GM19238 (cell line): ENCODE measurements at regions not wholly inside any gene's neighbourhood (a gene's known extent, or its start where the extent isn't known, plus 50 kb on each side); places are given as distances from the start of the nearest gene placed in this dataset.
"Not testable (repeated sequence)": the region's sequence is repeated elsewhere in the genome, so short reads cannot be mapped to it uniquely, and the experiment has no call there.

Source experiments
- DNase-seq: peaks from one replicate; pipeline ENCODE4 v3.0.0; 2011; ENCODE audit warnings: low spot score; ENCODE audit not compliant: insufficient read length

DNA sequence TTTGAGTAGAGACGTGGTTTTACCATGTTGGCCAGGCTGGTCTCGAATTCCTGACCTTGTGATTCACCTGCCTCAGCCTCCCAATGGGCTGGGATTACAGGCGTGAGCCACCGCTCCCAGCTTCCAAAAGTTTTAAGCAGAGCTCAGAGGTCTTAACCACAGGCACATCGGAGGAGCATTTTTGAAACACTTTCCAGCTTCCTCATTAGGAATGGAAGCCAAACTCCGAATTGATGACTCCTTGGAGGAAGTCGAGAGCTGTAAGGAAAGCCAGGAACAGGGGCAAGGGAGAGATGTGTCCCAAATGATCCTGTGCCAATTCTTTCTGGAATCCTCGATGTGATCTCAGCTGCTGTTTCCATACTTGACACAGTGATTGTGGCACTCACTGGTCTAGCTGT lies 56.2 kb upstream of the CCZ1B start:
- not testable (repeated sequence) for DNase-seq

DNA sequence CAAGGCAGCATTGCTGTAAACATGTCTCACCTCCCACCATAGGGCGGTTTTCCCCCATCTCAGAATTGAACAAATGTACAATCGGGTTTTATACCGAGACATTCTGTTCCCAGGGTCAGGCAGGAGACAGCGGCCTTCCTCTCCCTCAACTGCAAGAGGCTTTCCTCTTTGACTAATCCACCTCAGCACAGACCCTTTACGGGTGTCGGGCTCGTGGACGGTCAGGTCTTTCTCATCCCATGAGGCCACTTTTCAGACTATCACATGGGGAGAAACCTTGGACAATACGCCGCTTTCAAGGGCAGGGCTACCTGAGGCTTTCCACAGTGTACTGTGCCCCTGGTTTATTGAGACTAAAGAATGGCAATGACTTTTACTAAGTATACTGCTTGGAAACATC lies 57.7 kb upstream of the CCZ1B start:
- DNase-seq, result not testable (repeated sequence)

DNA sequence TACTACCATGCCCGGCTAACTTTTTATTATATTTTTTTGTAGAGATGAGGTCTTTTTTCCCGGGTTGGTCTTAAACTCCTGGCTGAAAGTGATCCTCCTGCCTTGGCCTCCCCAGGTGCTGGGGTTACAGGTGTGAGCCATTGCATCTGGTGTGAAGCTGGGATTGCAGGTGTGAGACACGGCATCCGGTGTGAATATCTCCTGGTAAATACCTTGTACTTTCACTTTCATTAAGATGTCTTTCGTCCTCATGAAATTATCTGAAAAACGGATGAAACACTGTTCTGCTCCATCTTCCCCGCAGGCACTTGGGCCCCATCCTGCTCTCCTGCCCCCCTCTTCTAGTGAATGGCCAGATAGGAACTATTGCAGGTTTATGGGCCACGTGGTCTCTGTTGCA lies 60.1 kb upstream of the CCZ1B start:
- DNase-seq, result no peak

GRCh38 chr7:6888267-6889045 lies 62.4 kb upstream of the CCZ1B start:
- DNase-seq, result not testable (repeated sequence)

DNA sequence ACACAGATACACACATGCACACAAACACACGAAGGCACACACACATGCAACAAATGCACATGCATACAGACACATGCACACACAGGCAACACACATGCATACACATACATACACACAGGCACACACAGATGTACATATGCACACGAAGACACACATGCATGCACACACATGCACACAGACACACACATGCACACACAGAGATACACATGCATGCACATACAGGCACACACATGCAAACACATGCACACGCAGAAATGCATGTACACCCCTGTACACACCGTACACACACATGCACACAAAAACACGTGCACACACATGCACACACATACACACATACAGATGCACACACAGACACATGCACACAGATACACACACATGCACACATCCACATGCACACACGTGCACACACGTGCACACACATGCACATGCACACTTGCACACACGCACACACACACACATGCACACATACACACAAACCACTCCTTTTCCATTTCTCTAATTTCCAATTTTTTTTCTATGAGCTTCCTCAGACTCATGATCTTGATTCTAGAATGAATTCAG lies 63.3 kb upstream of the CCZ1B start:
- DNase-seq, result no peak

GRCh38 chr7:6902097-6902518 lies 76.0 kb upstream of the CCZ1B start:
- not testable (repeated sequence) for DNase-seq

DNA sequence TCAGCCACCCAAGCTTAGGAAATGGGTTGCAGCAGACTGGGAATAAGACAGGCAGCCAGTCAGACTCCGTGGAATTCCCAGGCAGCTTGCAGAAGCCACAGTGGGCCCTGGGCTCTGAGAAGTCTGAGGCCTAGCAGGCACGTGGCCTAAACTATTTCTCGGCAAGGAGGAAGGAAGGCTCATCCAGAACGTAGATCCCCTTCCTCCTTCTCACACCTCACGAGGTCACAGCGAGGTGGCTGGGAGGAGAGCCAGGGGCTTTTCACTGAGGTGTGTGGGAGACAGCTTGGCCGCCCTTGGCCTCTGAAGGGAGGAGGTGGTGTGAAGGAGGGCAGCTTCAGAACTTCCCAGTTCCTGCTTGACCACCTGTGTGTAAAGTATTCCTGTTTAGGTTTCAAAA lies 77.2 kb upstream of the CCZ1B start:
- not testable (repeated sequence) for DNase-seq

GRCh38 chr7:6903792-6904191 lies 77.7 kb upstream of the CCZ1B start:
- DNase-seq, result not testable (repeated sequence)

GRCh38 chr7:6917258-6917657 lies 91.2 kb upstream of the CCZ1B start:
- no peak for DNase-seq

- DNase-seq, result not testable (repeated sequence)
Observed at GRCh38 chr7:6919169-6919568, 93.1 kb upstream of the CCZ1B start.

- not testable (repeated sequence) for DNase-seq
Observed at GRCh38 chr7:6924523-6924922, 98.4 kb upstream of the CCZ1B start.

DNA sequence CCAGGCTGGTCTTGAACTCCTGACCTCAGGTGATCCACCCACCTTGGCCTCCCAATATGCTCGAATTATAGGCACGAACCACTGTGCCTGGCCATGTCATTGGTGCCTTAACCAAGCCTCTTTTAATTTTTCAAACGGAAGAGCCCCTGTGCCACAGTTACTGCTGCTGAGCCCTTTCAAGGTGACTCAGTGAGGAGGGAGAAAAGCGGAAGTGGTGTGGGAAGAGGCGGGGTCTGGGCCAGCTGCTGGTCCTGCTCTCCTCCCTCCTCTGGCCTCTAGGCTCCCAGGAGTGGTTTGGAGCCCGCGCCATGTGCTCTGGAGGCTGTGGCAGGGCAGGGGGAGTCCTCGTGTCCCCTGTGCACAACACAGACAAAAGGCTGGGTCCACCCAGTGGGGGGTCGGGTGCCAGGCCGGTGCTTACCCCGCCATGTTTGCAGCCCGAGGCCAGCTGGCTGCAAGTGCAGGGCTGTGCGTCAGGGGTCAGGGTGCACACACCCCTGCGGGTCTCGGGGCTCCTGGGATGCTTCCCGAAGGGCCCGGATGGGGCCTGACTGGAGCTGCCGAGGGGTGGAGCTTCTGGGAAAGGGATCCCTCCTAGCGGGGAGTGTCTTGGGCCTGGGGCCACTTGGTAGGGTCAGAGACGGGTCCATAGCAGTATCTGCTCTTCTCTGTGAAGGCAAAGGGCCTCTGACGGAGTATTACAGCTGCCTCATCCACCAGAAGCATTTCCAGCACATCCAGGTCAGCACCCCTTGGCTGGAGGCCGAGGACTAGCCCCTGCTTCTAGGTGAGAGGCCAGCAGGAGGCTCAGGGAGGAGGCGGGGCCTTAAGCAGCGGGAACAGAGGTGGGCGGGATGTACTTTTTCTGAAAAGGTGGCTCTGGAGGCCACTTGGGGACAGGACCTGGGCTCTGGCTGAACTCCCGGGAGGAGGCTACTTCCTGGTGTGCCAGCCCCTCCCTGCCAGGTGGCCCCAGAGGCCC lies 100.4 kb upstream of the CCZ1B start:
- DNase-seq, result not testable (repeated sequence)

- DNase-seq, result not testable (repeated sequence)
Observed at GRCh38 chr7:6927643-6928042, 101.6 kb upstream of the CCZ1B start.

DNA sequence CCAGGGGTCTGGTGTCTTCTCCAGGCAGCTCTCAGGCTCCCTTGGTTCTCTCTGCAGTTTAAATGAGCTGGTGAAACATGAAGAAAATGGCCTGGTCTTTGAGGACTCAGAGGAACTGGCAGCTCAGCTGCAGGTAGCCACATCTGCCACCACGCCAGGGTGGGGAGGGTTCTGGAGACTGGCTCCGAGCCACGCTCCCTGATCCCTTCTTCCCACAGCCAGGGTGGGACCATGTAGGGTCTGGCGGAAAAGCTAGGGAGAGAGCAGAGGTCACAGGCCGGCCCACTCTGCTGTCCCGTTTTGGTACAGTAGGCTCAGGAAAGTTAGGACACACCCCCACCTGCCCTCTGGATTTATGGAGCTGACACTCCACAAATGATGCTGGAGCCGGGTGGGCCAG lies 103.5 kb upstream of the CCZ1B start:
- not testable (repeated sequence) for DNase-seq

GRCh38 chr7:6930081-6930635 lies 104.1 kb upstream of the CCZ1B start:
- not testable (repeated sequence) for DNase-seq

DNA sequence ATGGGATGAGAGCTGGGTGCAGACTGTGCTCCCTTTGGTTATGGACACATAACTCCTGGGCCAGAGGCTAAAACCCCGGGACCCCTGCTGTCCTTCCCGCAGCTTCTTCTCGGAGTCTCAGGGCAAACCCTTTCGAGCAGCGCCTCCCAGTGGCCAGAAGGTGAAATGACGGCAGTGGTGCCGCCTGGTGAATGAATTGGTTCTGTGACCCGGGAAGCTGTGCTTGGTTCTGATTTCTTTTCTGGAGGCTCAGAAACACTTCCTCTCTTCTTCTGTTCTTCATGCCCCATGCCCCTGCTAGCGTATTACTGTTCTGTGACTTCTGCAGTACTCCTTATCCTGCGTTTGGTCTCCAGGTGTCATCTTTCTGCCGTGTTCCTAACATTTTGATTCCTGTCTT lies 104.7 kb upstream of the CCZ1B start:
- not testable (repeated sequence) for DNase-seq

DNA sequence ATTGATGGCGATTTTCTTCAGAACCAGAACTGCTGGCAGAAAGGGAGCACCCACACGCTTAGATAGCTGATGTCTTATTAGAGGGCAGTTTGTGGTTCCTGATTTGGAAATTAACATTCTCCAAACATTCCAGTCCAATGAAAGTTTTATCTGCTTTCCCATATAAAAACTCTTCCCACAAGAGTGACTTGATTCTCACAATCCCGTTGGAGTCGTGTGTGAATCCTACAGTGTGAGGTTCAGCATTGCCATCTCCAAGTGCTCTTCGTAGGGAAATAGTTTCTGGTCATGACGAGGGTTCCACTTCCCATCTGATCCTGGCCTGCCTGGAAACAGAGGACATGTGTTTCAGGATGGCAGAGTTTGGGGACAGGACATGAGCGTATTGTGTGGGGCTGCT lies 105.4 kb upstream of the CCZ1B start:
- not testable (repeated sequence) for DNase-seq

DNA sequence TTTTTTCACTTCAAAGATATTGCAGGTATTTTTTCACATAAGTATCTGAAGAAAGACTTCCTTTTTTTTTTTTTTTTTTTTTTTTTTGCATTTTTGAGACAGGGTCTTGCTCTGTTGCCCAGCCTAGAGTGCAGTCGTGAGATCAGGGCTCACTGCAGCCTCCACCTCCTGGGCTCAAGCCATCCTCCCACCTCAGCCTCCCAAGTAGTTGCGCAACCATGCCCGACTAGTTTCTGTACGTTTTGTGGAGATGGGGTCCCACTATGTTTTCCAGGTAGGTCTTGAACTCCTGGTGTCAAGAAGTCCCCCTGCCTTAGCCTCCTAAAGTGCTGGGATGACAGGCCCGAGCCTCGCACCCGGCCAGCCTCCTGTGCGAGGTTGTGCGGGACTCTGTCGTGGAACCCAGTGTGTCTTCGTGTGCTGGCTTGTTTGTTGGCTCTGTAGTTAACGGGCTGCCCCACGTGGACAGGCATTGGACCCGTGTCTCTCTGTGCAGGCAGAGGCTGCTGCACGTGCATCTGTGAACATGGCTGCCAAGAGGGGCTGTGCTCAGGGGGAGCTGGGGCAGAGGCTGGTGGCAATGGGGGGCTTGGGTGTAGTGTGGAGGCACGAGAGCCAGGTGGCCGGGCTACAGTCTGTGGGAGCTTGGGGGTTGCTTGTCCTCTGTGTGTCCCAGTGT lies 108.0 kb upstream of the CCZ1B start:
- not testable (repeated sequence) for DNase-seq

DNA sequence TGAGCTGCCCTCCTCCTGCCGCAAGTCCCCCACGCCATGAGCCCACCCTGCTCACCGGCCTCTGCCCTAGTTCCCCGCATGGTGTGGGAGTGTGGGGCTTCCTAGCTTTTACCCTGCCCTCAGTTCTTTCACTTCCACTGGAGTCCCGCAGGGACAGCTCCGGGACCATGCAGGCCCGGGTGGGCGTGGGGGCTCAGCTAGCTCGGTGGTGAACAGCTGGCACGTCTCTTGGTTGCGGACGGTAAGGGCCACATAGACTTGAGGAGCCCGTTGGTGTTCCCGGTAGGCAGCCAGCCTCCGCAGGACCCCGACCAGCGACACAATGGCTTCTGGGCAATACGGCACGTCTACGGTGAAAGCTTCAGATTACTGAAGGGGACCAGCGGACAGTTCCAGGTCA lies 108.9 kb upstream of the CCZ1B start:
- DNase-seq, result no peak

GRCh38 chr7:6936626-6937025 lies 110.6 kb upstream of the CCZ1B start:
- DNase-seq, result not testable (repeated sequence)

GRCh38 chr7:6937746-6938145 lies 111.7 kb upstream of the CCZ1B start:
- DNase-seq, result not testable (repeated sequence)
